ENCODE measurements at regions not wholly inside any gene's neighbourhood (a gene's known extent, or its start where the extent isn't known, plus 50 kb on each side); places are given as distances from the start of the nearest gene placed in this dataset.

- no peak for TF ChIP-seq CTCF (IDR thresholded peaks at IDR 0.05; ENCODE audit: low read depth, low read length)
- TF ChIP-seq MAX (IDR thresholded peaks at IDR 0.05; ENCODE audit: low read depth, low read length), result no peak
Measured at GRCh38 chr10:6868036-6868725, 288.1 kb upstream of the PRKCQ start.

Data from NB4 (cell line).